Tibial nerve (tissue), 3 donors: ENCODE measurements at regions not wholly inside any gene's neighbourhood (a gene's known extent, or its start where the extent isn't known, plus 50 kb on each side); places are given as distances from the start of the nearest gene placed in this dataset.

Experiments used
- POLR2A ChIP-seq, 2 donors: fragments of 450-650 bp; IDR thresholded peaks; one replicate each; pipeline ENCODE4 v1.6.1; 2017; ENCODE audit warnings: antibody characterized with exemption in 2 of 2, mild to moderate bottlenecking in 2 of 2, moderate library complexity in 2 of 2
- TF ChIP-seq, protein P1 (sequence below), 5 experiments: fragments of 200-600 bp in 3 of 5; fragments of 450-650 bp in 2 of 5; sonication (generic) in 3 of 5; IDR thresholded peaks; one replicate each; pipeline ENCODE4 v1.5.1; 2016 to 2019; ENCODE audit warnings: antibody characterized with exemption in 5 of 5, mild to moderate bottlenecking in 3 of 5, moderate library complexity in 2 of 5

DNA sequence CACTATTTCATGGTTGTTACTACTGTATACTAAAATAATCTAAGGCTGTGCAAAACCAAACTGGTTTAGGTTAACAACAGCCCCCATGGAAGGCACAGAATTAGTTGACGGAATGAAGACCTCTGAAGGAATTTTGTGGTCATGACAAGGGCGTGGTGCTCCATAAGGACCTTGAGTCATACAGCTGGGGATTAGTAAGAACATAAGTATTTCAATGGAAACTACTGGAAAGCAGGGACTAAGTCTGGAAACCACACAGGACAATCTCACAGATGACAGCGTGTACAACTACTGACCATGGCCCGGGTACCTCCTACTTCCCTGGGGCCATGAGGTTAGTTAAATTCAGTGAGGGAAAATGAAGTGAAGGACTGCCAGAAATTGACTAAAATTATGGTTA lies 98.5 kb upstream of the PLEKHA5 start:
- TF ChIP-seq, protein P1, sequence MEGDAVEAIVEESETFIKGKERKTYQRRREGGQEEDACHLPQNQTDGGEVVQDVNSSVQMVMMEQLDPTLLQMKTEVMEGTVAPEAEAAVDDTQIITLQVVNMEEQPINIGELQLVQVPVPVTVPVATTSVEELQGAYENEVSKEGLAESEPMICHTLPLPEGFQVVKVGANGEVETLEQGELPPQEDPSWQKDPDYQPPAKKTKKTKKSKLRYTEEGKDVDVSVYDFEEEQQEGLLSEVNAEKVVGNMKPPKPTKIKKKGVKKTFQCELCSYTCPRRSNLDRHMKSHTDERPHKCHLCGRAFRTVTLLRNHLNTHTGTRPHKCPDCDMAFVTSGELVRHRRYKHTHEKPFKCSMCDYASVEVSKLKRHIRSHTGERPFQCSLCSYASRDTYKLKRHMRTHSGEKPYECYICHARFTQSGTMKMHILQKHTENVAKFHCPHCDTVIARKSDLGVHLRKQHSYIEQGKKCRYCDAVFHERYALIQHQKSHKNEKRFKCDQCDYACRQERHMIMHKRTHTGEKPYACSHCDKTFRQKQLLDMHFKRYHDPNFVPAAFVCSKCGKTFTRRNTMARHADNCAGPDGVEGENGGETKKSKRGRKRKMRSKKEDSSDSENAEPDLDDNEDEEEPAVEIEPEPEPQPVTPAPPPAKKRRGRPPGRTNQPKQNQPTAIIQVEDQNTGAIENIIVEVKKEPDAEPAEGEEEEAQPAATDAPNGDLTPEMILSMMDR (IDR thresholded peaks at IDR 0.05) = no peak
- TF ChIP-seq POLR2A (IDR thresholded peaks at IDR 0.05) = no peak
